Hematopoietic multipotent progenitor cell treated with erythropoietin and hydrocortisone succinate and interleukin-3 and kit ligand, for 4 days (in vitro differentiated cells): ENCODE measurements at regions not wholly inside any gene's neighbourhood (a gene's known extent, or its start where the extent isn't known, plus 50 kb on each side); places are given as distances from the start of the nearest gene placed in this dataset.
"Not testable (repeated sequence)": the region's sequence is repeated elsewhere in the genome, so short reads cannot be mapped to it uniquely, and the experiment has no call there.

Experiments used
- DNase-seq: peaks from one replicate; pipeline ENCODE4 v3.0.0-alpha.2; 2015

DNA sequence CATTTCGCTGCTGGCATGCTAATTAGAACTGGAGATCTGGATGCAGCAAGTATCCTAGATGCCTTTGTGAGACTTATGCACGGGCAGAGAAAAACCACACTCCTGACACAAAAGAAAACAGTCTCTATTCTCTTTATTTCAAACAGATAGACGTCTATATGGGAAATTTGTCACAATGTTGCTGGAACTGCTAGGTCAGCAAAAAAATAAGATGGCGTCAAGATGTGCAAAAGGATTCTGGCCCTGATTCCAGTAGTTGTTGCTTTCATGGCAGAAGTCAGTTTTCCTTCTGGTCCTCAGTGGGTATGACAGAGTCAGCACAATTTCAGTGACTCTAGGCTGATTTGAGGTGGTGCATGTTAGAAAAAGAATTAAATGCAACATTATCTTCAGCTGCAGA is 1068.0 kb downstream of the SLITRK5 start:
- no peak for DNase-seq

DNA sequence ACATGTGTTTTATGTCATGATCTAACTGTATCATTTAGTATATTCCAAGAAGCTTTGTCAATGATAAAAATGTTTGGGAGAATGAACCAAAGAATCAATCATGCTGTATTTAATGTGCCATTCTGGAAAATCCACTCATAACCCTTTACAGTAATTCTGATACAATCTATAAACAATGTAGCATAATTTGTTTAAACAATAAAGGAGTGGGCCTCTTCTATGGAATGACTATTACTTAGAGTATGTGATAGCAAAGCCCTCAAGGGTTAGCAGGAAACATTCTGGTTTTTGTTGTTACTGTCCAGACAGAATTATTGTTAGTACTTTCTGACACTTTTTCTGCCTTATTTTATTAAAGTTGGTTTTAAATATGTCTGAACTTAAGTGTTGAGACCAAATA is 1073.1 kb downstream of the SLITRK5 start:
- DNase-seq = no peak

DNA sequence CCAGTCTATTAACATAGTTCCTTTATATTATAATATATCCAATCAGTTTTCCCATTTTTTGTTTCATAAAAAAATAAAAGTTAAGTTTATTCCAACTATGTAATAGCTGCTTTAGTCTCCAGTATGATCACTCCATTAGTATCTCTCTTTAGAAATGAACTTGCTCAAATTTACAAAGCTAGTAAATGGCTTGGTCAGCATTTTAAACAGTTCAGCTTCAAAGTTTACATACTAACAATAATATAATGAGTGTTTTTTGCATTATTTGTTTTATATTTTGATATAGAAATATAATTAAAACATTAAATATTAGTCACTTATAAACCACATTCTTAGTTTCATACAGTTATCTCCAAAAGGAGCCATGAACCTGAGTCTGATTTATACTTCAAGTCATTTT is 1073.8 kb downstream of the SLITRK5 start:
- DNase-seq = no peak

DNA sequence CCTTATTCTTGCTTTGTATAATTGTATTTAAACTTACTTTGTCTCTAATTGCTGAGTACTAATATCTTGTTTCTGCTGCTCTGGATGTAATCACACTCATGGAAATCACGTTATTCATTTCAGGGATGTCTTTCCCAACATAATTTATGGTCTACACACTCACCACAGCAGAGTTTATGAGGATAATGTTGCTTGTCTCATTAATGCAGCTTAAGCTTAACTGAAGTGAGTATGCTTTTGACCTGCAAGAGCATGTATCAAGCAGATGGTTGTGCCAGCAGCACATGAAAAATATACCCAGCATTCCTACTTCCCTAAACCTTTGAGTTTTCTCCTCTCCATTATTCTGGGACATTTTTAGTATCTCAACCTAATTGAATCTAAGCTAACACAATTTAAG is 1080.9 kb downstream of the SLITRK5 start:
- DNase-seq = no peak

DNA sequence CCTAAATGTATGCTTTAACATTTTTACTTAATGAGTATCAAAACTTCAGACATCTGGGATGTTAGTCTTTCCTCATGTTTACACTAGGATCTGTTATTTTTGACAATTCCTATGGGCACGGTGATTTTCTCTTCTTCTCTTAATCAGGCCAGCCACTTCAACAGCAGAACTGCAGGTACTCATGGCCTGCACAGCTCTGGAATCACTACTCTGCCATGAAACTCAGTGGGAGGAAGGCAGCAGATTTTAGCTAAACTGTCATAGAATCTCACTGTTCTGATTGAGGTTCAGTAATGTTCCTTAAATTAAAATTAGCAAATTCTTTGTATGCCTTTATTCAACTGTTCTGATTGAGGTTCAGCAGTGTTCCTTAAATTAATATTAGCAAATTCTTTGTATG is 1083.0 kb downstream of the SLITRK5 start:
- DNase-seq = no peak

DNA sequence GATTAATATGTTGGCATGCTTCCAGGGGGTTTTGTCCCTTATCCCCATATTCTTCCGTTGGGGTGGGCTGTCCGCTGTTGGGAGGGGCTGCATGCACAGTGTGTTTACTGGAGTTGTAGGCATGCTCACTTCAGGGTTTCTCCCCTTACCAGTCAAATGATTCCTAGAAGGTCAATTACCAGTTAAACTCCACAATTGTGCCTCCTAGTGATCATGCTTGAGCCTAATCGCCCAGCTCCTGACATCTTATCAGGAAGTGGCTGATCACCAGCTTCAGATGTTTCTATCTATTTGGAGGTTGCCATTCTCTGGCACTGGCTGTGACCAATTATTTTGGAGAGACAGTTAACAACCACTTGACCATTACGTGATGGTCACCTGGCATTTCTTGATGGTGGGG is 1090.0 kb downstream of the SLITRK5 start:
- peak; percentile 10 for DNase-seq

DNA sequence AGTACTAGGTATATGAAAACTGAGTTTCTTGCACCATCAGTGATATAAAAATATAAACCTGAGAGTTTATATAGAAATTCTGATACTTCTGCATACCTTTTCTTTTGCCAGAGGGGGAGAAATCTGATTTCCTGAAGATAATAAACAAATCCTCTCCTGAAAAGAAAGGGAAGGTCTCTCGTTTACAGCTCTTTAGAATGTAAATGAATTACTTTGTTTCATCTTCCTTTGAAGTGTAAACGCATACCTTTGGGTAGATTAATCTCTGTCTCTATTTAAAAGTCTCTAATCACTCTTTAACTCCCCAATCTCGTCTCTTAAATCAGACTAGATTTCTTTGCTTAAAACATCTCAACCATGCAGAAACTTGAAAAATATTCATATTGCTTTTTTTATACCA is 1092.9 kb downstream of the SLITRK5 start:
- DNase-seq = no peak

DNA sequence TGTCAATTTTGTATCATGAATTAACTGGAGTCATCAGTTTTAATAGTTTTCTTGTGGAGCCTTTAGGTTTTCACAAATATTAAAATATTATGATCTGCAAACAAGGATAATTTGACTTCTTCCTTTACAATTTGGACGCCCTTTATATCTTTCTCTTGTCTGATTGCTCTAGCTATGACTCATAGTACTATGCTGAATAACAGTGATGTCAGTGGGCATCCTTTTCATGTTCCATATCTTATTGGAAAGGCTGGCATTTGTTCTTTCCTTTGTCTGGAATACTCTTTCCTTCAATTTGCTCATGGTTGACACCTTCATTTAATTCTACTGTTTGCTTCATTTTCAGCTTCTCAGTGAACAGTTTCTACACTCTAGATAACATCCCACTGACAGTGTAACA is 1129.3 kb downstream of the SLITRK5 start:
- peak; percentile 4 for DNase-seq

DNA sequence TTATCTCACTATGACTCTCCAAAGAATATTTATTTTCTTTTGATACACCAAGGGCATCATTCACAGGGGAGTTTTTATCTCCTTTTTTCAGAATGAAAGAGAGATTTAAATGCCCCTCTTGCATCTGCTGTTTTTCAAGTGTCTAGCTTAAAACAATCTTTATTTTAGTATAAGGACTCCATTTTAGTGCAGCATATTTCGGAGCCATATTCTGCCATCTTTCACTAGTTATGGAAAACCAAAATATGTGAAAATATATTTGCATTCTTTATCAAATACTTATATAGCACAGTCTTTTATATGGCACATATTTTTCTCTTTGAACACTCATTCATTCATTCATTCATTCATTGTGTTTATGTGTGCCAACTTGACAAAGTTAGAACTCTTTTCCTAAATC is 1130.2 kb downstream of the SLITRK5 start:
- DNase-seq = no peak

DNA sequence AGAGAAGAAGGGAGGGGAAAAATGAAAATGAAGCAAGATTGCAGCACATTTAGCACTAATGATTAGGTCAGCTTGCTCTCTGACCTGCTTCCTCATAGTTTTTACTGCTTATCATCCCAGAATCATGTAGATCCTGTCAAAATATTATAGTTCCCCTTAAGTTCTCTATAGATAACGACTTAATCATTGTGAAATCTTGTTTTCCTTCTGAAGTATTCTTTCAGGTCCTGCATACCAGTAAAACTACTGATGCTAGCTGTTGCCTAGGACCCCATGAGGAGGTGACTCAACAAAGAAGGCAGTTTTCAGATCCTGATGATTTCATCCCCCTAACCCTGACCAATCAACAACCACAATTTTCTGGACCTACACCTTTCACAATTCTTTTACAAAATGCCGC is 1131.7 kb downstream of the SLITRK5 start:
- DNase-seq = peak; percentile 35

DNA sequence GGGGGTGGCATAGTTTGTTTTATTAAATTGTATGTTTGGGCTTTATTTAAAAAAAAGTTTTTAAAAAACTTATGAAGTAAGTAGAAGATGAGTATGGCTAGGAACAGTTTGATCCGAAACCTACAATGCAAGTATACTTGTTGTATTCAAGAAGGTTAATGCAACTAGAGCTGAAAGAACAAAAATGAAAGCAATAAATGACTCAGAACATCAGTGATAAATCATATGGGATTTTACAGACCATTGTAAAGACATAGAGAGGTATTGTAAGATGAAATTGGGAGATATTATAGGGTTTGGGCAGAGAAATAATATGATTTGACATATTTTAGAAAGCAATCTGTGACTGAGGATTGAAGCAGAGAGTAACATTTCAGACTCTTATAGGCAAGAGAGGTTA is 1135.3 kb downstream of the SLITRK5 start:
- no peak for DNase-seq

DNA sequence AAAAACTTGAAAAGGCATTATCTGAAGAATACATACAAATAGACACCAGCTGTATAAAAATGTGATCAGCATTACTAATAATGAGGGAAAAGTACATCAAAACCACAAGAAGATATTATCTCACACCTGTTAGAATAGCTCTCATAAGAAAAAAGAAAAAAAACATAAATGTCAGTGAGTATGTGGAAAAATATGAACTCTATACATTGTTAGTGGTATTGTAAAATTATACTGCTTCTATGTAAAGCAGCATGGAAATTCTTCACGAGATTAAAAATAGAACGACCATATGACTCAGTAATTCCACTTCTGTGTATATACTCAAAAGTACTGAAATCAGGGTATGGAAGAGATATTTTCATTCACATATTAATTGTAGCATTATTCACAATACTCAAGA is 1146.4 kb downstream of the SLITRK5 start:
- DNase-seq = no peak

DNA sequence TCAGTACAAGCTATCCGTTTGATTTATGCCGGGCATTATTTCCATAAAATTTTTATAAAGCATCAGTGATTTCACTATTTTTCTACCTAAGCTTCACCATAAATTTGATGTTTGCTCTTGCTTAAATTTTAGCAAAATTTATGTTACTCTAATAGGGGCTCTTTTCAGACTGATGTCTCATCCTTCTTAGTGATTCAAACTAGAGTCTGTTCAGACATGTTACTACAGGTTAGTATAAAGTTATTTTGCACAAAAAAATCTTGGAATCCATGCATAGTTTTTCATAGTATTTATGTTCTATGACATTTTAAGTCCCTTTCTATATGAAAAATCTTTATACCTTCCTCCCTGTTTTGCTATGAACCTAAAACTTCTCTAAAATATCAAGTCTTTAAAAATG is 1151.9 kb downstream of the SLITRK5 start:
- DNase-seq = no peak

DNA sequence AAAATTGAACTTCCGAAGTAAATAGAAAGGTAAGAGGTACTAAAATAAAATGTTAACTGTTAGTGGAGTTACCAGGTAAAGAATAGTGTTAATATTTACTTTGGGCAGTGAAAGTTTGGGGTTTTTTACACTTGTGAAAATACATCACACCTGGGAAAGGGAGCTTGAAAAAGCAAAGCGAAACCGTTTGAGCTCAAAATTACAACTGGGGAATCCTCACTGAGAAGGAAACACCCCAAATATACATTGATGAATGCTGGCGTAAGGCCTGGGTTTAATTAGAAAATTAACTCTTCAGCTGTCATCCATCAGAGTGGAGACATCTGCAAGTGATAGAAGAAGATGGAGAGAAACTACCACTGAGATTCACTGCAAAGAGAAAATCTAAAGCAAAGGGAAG is 1153.0 kb downstream of the SLITRK5 start:
- no peak for DNase-seq

DNA sequence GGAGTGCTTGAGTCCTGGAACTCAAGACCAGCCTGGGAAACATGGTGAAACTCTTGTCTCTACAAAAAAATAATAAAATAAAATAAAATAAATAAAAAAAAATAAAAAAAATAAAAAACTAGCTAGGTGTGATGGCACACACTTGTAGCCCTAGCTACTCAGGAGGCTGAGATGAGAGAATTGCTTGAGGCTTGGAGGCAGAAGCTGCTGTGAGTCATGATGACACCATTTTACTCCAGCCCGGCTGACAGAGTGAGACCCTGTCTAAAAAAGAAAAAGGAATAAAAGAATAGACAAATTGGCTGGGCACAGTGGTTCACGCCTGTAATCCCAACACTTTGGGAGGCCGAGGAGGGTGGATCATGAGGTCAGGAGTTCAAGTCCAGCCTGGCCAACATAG is 1168.9 kb downstream of the SLITRK5 start:
- no peak for DNase-seq

DNA sequence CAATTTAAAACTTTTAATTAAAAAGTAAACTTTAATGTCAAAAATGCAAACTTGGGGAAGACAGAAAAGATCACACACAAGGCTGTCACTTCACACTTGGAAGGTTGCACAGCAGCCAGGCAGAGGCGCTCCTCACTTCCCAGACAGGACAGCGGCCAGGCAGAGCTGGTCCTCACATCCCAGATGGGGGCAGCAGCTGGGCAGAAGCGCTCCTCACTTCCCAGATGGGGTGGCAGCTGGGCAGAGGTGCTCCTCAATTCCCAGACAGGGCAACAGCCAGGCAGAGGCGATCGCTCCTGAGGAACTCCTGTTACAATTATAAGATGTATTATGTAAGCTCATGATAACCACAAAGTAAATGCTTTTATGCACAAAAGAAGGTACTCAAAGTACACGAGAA is 1181.1 kb downstream of the SLITRK5 start:
- DNase-seq = not testable (repeated sequence)

DNA sequence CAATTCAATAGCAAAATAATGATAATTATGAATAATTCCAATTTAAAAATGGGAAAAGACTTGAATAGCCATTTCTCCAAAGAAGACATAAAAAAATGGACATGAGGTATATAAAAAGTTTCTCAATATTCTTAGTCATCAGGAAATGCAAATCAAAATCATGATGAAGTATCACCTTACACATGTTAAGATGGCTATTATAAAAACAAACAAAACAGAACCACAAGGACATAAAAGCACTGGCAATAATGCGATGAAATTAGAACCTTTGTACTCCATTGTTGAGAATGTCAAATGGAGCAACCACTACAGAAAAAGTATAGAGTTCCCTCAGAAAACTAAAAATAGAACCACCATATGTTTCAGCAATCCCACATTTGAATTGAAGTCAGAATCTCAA is 1186.1 kb downstream of the SLITRK5 start:
- DNase-seq = no peak

DNA sequence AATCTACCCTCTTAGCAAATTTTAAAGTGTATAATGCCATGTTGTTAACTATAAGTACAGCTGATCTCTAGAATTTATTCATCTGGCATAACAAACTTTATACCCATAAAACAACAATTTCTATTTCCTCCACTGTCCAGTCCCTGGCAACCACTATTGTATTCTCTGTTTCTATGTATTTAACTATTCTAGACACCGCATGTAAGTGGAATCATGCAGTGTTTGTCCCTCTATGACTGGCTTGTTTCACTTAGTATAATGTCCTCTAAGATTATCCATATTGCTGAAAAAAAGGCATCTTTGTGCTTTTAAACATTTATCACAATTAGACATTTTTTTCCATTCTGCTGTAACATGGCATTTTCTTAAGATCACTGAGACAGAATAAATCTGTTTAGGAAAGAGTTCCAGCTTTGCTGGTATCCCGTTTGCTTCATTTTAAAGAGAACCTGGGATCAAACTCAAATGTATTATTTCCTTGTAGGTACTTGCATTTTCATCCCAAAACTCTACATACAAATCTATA is 1191.0 kb downstream of the SLITRK5 start:
- no peak for DNase-seq

DNA sequence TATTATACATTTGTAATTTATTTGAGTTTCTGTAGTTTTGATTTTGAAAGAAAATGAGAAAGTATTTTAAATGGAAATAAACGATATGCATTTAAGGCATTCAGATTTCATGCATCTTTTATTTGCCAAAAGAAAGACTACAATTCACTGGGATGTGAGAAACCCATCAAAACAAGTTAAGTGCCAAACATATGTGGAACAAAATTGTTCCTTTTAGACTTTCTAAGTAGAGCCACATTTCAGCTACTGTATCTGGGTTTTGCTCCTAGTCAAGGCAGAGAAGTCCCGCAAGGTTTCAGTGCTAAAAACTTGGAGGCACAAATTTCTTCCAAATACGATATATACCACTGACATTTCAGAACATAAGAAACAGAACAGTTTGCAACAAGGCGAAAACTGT is 1191.9 kb downstream of the SLITRK5 start:
- DNase-seq = no peak

DNA sequence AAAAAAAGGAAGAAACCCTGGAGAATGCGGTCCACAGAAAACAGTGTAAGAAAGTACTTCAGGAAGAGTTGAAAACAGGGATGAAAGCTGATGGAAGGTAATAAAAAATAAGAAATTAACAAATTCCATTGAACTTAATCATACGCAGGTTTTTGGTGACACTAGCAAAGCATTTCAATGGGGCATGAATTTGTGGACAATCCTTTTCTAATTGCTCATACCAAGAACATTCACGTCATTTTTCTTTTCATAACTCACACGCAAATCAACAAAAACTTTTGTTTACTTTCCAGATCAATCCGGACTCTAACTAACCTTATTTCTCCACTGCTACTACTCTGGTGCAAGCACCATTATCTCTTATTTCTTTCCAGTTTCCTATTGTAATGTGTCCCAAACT is 1195.0 kb downstream of the SLITRK5 start:
- no peak for DNase-seq

DNA sequence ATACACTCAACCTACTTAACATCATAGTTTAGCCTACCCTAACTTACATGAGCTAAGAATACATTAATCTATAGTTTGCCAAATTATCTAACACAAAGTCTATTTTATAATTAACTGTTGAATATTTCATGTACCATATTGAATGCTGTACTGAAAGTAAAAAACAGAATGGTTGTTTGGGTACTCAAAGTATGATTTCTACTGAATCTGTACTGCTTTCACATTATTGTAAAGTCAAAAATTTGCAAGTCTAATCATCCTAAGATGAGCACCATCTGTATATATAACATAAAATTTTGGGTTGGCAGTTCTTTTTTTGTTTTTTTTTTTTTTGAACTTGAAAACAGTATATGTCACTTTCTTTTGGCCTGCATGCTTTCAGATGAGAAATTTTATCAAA is 1212.6 kb downstream of the SLITRK5 start:
- DNase-seq = no peak

DNA sequence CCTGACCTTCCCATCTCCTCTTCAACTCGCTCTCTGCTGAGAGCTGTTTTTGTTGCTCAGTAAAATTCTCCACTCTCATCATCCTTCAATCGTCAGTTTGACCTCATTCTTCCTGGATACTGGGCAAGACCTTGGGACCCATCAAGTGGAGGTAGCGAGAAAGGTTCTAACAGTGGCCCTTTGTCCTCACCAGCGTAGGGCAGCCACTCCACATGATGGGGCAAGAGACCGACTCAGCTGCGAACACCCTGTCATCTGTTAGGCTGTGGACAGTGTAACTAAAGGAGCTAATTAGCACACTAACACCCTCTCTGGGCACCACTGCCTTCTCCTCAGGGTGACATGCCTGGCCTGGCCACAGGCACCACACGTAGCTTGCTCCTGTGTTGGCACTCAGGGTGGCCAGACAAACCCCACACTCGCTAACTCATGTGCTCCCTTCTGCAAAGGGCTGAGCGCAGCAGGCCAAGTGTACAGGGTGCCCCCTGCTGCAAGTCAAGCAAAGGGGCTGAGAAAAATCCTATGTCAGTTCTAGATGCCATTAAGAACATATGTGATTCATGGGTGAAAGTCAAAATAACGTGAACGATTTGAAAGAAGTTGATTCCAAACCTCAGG is 1216.0 kb downstream of the SLITRK5 start:
- no peak for DNase-seq

DNA sequence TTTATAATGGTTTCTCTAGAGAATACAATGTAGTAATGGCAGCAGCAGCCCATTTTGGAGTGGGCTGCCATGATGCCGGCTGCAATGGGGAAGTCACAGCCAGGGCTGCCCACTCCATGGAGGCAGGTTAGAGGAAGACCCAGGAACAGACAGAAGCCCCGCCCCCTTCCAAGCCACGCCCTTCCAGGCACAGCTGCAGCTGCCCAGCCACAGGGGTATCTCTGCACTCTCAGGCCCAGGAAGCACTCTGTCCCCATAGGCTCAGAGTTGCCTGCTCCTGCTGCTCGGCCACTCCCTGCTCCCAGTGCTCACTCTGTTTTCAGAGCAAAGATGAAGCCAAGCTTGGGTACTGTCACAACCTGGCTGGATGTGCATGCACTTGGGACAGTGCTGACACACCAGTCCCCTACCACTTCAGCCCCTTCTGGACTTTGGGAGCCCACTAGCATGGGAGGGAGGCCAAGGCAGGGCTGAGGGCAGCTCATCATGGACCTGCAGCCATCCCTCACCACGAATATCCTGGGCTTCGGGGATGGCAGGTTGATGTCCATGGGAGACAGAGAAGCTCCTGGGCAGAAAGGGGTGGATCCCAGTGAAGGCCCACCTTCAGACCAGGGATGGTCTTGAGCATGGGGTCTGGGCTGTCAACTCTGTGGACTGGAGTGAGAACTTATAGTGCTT is 1224.2 kb downstream of the SLITRK5 start:
- peak; percentile 4 for DNase-seq

DNA sequence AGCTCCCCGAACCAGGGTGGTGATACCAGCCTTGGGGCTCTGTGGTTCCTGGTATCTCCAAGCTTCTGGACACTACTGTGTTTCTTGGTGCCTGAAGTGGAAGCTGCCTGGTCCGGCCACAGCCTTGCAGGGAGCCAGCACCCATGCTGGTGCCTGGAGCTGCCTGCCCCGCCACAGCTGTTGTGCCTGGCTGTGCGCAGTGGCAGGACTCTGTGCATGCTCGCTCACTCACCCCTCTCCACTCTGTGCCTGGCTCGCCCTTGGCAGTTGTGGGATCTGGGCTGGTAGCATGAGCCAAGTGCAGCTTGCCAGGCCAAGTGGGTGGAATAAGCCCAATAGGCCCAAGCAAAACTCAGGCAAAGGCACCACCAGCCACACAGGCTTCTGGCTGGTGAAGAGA is 1225.3 kb downstream of the SLITRK5 start:
- DNase-seq = no peak

DNA sequence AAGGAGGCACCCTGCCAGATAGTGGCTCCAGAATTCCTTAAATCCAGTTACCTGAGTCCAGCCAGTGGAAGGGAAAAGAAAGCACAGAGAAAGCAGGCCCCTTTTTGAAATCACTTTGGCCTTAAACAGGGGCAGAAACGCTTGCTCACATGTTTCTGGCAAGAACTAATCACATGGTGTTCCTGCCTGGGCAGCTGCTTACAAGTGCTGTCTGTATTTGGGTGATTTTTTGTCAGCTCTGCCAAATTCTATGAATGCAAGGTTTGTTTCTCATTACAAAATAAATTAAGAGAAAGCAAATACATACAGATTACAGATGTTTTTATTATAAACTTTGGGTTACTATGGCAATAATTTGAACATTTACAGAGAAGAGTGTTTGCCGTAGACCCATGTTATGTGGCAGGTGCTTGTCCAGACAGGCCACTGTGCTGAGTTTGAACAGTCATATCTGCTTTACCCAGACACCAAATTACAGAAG is 1237.8 kb downstream of the SLITRK5 start:
- DNase-seq = peak; percentile 56
